AG04450 (cell line): ENCODE measurements at regions not wholly inside any gene's neighbourhood (a gene's known extent, or its start where the extent isn't known, plus 50 kb on each side); places are given as distances from the start of the nearest gene placed in this dataset.

ENCODE experiments used
- CTCF ChIA-PET: fragments of 300-600, 350-600 bp; formaldehyde crosslinking; extraction: SDS; loops from one replicate; lab custom pipeline; 2022; ENCODE audit warnings: antibody characterized with exemption, inconsistent platforms; lab: Charles Lee
- POLR2A ChIA-PET: fragments of 350-600 bp; formaldehyde crosslinking; extraction: SDS; loops from one replicate; lab custom pipeline; 2021; ENCODE audit warnings: antibody characterized with exemption, inconsistent platforms; lab: Yijun Ruan, JAX
- DNase-seq: peaks from one replicate; pipeline ENCODE4 v3.0.0-alpha.2; 2011; ENCODE audit warnings: low read depth, low spot score
- H3K27ac ChIP-seq: one replicate; pipeline ENCODE4 v1.5.1; 2012; ENCODE audit warnings: low read depth, low read length, control low read depth
- H3K27me3 ChIP-seq: one replicate; pipeline ENCODE4 v1.6.0; 2012; ENCODE audit warnings: low read length; ENCODE audit not compliant: control insufficient read depth, insufficient read depth
- H3K4me3 ChIP-seq: 2 replicates; pipeline ENCODE4 v1.5.1; 2011; ENCODE audit warnings: mild to moderate bottlenecking, low read depth, low read length, control low read depth
- H3K9me3 ChIP-seq: 2 replicates; pipeline ENCODE4 v1.5.1; 2012; ENCODE audit warnings: low read length; ENCODE audit not compliant: control insufficient read depth, insufficient read depth
- TF ChIP-seq, protein P1 (sequence below): IDR thresholded peaks from 2 replicates; pipeline ENCODE4 v1.5.1; 2011; ENCODE audit warnings: low read depth, low read length, control low read depth, inconsistent platforms

GRCh38 chr15:95169541-95170459 lies 938.4 kb downstream of the MCTP2 start:
- Histone ChIP-seq H3K27me3 (no peaks in the 10 kb centered on the region), H3K9me3 (no peaks in the 10 kb centered on the region), H3K27ac (no peak overlapping the region), H3K4me3 (0 out of 2 replicates have a peak overlapping the region, but pooled peaks have one; percentile 8)
- no peak for DNase-seq
- TF ChIP-seq, protein P1, sequence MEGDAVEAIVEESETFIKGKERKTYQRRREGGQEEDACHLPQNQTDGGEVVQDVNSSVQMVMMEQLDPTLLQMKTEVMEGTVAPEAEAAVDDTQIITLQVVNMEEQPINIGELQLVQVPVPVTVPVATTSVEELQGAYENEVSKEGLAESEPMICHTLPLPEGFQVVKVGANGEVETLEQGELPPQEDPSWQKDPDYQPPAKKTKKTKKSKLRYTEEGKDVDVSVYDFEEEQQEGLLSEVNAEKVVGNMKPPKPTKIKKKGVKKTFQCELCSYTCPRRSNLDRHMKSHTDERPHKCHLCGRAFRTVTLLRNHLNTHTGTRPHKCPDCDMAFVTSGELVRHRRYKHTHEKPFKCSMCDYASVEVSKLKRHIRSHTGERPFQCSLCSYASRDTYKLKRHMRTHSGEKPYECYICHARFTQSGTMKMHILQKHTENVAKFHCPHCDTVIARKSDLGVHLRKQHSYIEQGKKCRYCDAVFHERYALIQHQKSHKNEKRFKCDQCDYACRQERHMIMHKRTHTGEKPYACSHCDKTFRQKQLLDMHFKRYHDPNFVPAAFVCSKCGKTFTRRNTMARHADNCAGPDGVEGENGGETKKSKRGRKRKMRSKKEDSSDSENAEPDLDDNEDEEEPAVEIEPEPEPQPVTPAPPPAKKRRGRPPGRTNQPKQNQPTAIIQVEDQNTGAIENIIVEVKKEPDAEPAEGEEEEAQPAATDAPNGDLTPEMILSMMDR: no peak
- POLR2A ChIA-PET: no interaction called here
- CTCF ChIA-PET: no interaction called here

GRCh38 chr15:95170561-95171380 lies 939.4 kb downstream of the MCTP2 start:
- Histone ChIP-seq H3K9me3 (no peaks in the 10 kb centered on the region), H3K27me3 (no peaks in the 10 kb centered on the region), H3K27ac (no peak overlapping the region), H3K4me3 (no peak overlapping the region)
- DNase-seq: no peak
- TF ChIP-seq, protein P1: no peak
- POLR2A ChIA-PET: no interaction called here
- CTCF ChIA-PET: no interaction called here

DNA sequence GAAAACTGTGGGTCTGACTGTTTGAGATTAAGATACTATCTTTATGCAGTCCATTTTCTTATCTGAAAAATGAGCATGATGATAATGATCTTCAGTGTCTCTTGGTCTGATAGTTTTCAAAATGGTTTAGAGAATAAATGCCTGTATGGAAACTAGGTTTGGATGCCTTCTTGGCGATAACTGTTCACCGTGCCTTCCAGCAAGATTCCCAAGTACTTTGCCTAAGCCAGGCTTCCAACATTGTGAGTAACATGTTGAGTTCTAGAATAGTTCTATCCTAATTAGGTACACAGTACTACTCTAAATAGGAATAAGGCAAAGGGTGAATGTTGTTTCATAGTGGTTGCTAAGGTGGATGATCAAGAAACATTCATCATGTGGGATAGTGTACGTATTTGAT lies 940.2 kb downstream of the MCTP2 start:
- no peak overlapping the region for H3K27ac ChIP-seq
- ChIA-PET CTCF (no interaction called here), POLR2A (interaction anchor here (0.7 kb wide), 1 partner anchor 74 kb away, joined by 3 read pairs; no protein-coding TSS in a partner anchor)
- TF ChIP-seq, protein P1: no peak
- no peaks in the 10 kb centered on the region for H3K9me3 ChIP-seq
- DNase-seq: no peak
- no peaks in the 10 kb centered on the region for H3K27me3 ChIP-seq
- H3K4me3 ChIP-seq: no peak overlapping the region

DNA sequence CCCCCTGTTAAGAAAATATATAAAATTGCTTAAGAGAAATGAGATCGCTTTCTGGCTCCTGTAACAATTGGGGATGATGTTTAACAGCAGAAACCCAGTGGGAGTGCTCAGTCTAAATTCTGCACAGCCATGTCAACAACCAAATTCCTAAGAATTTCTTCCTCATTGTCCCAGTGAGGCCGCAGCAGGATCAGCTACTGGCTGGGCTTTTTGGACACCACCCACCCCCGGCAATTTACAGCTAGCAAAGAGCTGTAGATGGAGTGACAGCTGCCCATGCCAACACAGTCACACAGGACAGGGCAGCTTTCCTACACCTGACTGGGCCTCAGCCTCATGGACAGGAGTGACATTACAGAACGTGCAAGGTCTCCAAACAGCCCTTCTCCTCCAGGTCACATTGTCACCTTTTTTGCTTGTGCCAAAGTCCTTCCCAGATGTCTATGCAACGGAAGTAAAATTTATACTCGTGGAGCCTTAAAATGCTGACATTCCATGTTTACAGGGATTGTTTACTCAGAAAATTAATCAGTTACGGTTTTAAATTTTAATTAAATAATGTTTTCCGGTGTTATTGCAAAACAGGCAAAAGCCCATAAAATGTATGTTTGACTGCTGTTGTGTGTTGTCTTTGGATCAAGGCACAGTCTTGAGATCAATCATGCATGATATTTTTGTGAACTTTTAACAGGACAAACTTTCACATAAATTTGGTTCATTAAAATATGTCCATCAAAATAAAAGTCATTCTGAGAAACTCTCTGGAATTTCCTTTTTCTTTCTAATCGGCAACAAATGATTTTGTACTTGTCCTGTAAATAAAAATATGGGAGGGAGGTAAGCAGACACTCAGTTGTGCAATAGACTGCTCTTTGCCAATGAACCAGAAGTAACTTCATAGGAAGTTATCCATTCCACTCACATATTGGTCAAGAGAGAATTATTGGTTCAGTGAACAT lies 943.2 kb downstream of the MCTP2 start:
- TF ChIP-seq, protein P1: no peak
- H3K27me3 ChIP-seq: no peaks in the 10 kb centered on the region
- H3K27ac ChIP-seq: no peak overlapping the region
- no peak for DNase-seq
- H3K9me3 ChIP-seq: peaks cover 1% of the 10 kb centered on the region; the same call in 1 of the 2 replicates
- no peak overlapping the region for H3K4me3 ChIP-seq
- ChIA-PET POLR2A (no interaction called here), CTCF (no interaction called here)
